GM21576 (cell line): ENCODE measurements at regions not wholly inside any gene's neighbourhood (a gene's known extent, or its start where the extent isn't known, plus 50 kb on each side); places are given as distances from the start of the nearest gene placed in this dataset.
"Not testable (repeated sequence)": the region's sequence is repeated elsewhere in the genome, so short reads cannot be mapped to it uniquely, and the experiment has no call there.

Experiments used
- ATAC-seq: cut with Tn5 transposase; IDR thresholded peaks from one replicate; pipeline ENCODE4 v1.9.1; 2021; ENCODE audit warnings: mild to moderate bottlenecking, moderate library complexity; ENCODE audit not compliant: unreplicated experiment

DNA sequence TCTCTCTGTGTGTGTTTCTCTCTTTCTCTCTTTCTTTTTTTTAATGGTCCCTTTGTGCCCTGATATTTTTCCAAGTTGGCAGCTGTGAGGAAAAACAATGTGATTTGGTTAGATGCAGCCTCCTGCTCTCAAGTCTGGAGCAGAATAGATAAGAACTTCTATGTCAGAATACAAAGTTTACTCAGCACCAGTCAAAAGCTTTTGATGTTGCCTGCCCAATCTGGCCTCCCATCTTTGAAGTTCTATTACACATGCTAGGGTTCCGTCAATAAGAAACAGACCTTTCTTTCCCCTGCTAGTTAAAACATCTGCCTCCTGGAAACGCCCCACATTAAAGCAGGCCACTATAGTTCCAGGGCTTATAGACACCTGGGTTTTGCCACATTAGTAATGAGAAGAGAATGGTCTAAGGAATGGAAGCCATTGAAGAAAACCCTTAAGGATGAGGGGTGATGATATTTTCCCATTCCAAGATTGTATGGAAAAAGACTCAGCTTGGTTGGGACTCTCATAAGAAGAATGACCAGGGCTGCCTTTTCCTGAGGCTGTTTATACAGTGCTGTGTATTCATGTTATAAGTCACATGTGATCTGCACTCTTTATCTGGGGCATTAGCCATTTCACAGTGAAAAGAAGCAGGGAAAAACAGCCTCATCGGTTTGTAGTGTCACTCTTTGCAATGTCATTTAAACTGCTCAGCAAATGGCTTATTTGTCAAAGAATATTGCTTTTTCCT lies 414.7 kb upstream of the PROX1 start:
- no peak for ATAC-seq

DNA sequence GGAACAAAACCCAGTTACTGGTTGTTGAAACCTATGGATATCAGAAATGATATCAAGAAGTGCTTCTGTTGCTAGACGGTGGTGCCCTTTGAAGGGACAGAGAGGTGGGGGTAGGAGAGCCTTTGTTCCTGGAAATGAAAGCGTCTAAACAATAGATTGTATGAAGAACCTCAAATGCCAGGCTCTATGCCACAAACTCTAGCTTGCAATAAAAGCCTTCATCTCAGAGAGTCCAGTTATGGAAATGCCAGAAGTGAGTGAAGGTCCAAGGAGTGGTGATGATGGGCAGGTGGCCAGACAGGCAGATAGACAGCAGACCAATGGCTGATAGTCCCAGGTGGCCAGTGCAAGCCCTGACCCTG lies 414.1 kb upstream of the PROX1 start:
- no peak for ATAC-seq

DNA sequence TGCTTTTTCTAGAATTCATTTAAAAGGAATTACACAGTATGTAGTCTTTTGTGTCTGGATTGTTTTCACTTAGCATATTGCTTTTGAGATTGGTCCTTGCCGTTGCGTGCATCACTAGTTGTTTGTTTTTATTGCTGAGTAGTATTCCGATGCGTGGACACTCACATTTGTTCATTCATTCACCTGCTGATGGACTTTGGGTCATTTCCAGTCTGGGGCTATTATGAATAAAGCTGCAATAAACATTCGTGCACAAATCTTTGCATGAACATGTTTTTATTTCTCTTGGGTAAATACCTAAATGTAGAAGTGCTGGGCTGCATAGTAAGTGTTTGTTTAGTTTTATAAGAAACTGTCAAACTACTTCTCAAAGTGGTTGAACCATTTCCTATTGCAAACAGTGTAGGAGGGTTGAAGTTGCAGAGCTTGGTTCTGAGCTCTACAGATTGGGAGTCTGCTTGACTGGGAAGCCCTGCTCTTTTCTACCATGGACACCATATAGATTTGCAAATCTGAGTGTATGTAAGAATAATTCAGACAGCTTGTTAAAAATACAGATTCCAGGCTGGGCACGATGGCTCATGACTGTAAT lies 404.7 kb upstream of the PROX1 start:
- no peak for ATAC-seq

DNA sequence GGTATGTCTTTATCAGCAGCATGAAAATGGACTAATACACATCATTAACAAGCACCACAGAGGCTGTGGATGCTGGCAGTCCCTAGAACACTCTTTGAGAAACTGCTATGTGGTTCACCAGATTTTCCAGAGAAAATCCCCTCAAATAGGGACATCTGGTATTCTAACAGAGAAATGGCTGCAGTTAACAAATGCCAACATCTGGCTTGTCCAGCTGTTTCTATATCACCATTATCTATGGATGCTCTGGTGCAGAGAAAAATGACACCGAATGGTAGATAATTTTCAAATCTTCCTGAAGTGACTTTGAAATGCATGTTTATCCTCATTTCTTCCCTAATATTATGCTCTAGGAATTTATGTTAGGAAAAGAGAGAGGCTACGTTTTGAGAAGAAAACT lies 403.5 kb upstream of the PROX1 start:
- ATAC-seq = no peak

DNA sequence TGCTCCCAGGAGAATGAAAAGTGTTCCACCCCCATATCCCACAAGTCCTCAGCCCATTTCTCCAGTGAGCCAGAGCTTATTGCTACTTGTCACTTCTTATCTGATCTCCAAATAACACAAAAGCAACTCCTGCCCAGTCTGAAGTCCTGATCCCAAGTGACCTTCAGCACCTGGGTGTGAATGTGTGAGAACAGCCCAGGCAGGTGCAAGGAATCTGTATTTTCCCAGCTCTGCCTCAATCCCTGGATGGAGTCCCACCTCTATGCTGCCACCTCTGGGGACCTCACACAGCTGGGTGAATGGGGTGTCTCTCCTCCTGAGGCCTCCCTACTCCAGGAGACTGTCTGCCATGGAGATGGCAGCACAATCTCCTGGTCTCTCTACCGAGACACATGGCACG lies 402.4 kb upstream of the PROX1 start:
- ATAC-seq = no peak

DNA sequence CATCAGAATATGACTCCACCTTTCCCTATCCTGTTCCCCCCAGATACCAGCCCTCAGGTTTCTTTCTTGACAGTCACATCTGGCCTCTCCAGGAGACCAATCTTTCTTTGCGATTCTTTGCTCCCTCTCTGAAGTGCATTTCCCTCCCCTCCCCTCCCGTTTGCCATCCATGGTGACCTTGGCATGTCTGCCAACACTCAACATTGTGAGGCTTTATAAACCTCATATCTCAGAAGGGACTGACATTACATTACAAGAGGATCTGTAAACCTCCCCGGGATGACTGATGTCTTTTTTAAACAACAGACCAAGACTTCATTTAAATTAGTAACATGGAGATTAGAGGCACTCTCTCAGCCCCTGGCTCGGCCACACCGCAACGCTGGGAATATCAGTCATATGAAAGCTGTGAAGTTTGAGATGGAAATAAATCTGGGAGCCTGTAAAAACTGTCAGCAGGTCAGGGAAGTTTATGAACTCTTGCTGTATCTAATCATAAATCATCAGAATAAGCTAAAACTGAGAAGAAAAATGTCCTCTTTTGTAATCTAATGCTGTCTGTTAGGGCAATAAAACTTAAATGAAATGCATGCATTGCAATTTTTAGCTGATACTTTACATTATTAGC lies 401.7 kb upstream of the PROX1 start:
- no peak for ATAC-seq

DNA sequence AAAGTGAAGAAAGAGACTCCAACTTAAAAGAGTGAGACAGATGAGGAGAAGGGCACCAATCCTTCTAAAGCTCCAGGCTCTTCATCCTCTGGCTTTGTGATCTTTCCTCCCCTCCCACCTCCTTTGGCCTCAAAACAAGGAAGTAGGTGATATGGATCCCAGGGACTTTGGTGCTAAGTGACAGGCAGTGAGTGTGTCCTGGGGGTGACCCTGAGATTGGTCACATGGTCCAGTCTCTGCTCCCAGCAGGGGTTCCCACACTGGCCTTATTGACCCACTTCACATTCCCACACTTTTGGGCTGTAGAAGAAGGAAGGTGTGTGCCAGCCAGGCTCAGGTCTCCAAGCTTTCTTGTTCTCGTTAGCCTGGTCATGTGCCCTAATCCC lies 401.2 kb upstream of the PROX1 start:
- no peak for ATAC-seq

DNA sequence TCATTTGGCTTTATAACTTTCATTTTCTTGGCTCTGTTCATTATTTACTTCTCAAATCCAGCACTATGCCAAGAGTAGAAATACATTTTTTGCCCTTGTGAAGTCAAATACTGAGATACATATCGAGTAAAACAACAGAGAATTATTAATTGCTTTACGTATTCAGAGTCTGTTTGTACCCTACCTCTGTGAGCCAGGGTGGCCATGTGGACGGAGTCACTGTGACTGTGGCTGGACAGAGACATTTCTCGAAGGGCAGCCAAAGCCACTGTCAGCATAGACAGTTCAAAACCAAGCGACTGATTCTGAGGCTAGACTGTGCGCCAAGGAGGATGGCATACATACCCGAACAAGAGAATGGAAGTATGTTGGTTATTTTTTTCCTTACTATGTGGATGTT lies 391.0 kb upstream of the PROX1 start:
- no peak for ATAC-seq

DNA sequence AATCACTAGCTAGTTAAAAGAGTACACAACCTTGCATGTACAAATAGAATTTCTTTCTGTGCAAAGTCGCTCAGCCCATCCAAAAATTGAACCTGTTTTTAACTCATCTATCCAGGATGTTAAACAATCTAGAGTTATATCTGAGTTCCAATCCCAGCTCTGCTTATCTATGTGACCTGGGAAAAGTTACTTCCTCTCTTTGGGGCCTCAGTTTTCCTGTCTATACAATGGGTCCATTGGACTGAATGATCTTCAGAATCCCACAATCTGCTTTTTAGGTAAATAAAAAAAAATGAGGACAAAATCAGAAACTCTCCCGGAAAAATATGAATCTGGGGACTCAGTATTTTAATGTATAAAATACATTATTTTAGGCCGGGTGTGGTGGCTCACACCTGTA lies 389.5 kb upstream of the PROX1 start:
- no peak for ATAC-seq

DNA sequence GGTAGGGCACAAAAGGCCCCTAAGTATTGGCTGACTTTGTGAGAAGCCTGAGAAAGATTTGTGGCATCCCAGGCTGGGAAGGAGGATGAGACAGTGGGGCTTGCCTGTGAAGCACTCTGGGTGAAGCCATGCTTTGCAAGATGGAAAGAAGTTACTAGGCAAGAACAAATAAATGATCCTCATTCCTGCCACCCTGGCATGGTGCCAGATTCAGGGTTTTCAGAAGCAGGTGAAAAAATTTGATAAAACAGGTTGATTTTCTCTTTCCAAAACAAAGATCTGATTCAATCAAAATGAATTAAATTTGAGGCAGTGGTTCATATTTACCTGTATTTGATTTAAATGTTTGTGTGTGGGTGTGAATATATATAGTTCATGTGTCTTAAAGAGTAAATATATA lies 386.9 kb upstream of the PROX1 start:
- no peak for ATAC-seq

DNA sequence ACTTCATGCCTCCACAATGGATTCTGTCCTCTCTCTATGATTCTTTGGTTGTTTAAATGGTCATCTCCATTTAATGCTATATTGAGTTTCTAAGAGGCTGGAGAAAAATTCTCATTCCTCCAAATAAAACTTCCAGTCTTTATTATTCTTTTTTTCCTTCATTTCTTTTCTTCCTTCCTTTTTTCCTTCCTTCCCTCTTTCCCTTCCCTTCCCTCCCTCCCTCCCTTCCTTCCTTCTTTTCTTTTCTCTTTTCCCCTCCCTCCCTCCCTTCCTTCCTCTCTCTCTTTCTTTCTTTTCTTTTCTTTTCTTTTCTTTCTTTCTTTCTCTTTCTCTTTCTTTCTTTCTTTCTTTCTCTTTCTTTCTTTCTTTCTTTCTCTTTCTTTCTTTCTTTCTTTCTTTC lies 386.1 kb upstream of the PROX1 start:
- ATAC-seq = not testable (repeated sequence)

DNA sequence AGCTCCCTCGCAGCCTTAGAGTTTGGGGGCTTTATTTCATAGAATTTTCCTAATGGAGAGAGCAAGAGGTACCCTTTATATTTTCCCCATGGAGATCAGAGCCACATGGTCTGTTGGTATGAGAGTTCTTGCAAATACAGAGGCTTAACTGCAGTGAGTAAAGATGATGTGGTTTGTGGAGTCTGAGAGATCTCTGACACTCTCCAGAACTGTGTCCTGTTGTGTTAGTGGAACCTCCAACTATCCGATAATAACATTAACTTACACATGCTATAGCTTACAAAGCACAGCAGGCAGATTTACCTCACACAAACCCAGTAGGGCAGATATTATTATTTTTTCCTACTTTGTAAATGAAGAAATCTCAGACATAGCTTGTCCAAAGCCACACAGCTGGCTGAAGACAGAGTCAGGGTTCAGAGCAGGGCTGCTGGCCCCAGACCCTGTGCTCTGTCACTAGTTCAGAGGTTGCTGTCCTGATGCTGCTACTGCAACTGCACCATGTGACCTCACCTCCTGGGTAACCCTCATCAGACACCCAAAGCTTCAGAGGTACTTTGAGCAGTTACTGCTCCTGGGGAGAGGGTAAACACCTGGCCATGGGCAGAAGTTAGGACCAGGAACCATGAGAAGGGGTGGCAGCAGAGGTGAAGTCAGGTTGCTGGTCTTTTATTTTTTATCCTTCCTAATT lies 384.8 kb upstream of the PROX1 start:
- ATAC-seq = no peak

DNA sequence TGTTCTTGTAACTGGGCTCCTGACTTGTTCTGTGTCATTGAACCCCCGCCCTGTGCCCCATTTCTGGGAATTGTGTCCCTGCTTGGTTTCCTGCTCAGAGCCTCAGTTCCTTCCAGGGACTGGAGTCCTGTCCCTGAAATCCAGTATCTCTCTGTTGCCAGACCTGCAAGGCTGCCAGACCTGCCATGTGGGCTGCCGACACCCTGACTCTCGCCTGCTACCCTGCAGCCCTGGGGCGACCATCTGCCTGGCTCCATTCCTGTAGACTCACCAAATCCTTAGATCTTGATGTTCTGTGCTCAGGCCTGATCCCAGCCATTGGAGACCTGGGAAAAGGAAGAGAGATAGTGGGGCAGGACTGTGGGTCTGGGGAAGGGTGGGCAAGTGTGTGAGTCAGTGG lies 383.3 kb upstream of the PROX1 start:
- no peak for ATAC-seq

DNA sequence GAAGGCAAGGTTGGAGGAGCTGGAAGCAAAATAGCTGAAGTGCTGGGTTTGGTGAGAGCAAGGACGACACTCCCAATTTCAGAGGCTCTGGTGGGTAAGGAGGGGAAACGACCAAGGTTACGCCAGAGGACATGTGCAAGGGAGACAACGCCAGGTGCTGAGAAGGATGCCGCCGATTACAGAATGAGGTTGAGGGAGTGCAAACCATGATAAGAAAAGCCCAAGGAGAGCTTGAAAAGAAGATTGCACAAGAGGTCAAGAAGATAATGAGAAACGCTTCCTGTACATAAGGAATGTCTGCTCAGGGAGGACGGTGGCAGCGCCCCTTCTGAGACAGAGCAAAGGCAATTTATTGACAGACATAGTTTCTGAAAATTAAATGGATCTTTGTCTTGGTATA lies 382.0 kb upstream of the PROX1 start:
- ATAC-seq = no peak

DNA sequence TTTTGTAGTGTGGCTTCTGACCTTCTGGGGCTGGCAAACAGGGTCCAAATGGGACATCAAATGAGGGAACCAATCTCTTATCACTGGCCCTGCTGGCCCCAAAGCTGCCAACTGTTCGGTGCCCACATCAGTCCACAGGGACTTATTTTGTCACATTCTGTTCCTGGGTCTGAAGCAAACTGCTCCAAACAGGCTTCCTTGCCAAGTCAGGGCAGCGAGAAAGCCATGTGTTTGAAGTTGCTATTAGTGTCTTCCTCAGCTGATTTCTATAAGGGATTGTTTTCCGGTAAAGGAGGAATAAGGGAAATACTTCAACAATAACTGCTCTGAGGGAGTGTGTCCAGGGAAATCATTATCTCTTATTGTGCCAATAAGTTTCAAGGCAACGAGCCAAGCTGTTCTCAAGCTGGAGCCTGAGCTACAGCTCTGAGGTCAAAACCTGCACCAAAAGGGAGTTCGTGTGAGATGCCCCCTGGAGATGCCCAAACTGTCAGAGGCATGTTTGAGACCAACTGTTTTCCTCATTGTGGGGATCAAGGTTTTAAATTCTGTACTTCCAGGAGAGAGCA lies 381.4 kb upstream of the PROX1 start:
- no peak for ATAC-seq

DNA sequence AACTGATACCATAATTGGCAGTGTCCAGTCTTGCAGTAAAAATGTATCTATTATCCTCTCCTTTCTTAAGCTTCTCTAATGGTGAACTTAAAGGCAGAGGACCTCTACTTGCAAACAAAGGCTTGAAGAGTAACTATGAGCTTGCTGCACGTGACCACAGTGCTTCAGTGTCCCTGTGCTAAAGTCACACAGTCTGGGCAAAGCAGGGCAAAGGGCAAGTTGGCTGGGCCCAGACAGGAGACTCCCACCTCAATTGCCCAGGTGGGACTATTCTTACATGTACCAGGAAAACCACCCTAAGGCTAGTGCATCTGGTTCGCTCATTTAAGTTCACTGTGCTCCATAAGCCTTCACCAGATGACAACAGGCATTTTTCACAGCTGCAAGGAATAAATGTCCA lies 374.2 kb upstream of the PROX1 start:
- no peak for ATAC-seq

DNA sequence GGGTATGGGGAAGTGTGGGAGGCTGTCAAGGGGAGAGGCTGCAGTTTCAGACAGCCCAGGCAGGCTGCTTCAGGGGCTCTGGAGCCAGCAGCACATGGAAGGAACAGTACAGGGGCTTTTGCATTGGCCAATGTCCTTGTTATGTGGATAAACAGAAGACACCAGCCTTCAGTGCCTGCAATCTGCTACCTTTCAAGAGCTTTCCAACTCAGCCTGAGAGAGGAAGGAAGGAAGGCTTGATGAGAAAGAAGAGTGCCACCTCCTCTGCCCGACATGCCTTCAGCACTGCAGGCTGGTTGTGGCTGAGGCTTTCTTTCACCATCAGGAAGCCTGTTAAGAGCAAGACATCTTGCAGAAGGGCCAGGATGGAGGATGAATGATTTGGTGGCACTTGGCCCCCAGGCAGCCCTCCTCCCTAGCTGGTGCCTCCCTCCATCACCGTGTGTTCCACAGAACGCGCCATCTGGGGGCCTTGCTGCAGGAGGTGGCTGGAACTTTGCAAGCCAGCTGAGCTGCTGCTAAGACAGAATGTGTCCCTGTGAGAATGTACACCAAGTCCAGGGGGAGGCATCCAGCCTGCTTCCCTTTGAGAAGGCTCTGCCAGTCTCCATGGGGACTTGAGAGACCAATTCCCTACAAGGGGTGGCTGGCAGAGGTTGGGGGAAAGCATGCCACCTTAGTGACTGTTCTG lies 372.4 kb upstream of the PROX1 start:
- ATAC-seq = no peak

DNA sequence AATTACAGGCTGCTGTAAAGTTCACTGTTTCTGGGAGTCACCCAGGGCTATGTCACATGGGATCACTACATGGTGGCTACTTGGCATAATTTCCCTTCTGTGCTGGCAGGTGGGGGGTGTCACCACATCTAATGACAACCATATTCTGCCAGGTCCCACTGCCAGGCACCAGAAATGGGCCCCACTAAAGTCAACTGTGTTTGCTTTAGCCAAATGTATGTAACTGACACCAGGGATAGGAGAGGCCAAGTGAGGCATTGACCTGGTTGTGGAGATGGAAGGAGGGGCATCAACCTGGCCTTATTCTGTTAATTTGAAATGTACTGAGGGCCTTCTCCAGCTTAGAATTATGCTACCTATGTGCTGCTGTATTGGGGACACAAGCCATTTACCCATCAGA lies 370.6 kb upstream of the PROX1 start:
- ATAC-seq = no peak

DNA sequence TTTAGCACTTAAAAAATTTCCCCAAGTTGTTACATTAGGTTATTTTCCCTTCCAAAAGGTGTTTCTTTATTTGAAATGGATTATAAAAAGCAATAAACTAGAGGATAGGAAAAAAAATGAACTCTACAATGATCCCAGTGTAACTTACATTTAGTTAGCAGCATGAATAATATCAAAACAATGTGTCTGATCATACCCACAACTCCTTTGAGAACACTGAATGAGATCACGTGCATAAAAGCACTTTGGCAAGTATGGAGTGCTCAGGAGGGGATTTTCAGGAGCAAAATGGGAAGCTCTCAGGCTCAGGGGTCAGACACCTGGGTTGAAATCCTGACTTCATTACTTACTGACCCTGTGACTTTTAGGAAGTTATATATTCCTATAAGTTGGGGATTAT lies 369.7 kb upstream of the PROX1 start:
- no peak for ATAC-seq

DNA sequence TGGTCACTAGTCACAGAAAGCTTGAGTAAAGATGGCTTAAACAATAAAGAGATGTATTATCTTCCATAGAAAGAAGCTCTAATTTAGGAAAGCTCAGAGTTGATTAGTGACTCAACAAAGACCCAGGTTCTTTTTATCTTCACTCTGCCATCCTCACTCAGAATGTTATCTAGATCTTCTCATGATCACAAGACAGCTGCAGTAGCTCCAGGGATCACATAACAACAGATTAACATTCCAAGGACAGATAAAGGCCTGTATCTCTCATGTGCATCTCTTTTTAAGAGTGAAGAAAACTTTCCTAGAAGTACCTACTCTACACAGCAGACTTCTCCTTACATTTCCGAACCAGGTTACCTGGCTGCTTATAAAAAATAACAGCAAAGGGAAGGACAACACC lies 368.7 kb upstream of the PROX1 start:
- ATAC-seq = no peak

DNA sequence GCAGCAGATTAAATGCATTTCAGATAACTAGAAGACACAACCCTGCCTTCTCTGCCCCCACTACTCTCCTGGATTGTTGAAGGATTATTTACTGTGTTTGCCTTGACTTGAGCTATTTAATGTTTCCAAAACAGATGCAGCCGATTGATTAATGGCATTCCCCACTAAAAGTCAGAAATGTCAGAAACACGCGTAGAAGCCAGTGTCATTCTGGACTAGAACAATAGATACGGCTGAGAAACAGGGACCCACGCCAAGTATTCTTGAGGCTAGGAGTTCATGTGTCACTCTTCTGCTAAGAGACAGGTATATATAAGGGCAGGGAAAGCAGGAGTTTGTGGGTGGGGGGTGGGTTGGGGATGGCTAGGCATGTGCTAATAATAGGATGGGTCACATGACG lies 366.7 kb upstream of the PROX1 start:
- no peak for ATAC-seq
